GM23338 (cell line): ENCODE measurements at regions not wholly inside any gene's neighbourhood (a gene's known extent, or its start where the extent isn't known, plus 50 kb on each side); places are given as distances from the start of the nearest gene placed in this dataset.

Experiments used
- ATAC-seq: fragments of 200-7000 bp; cut with Tn5 transposase; 3 replicates; pipeline ENCODE4 v1.9.1; 2020
- DNase-seq: peaks from one replicate; pipeline ENCODE4 v3.0.0-alpha.2; 2015; ENCODE audit warnings: low spot score
- H2AFZ ChIP-seq: fragments of 200-600 bp; sonication (generic); 2 replicates; pipeline ENCODE4 v1.8.0; 2016; ENCODE audit warnings: antibody characterized with exemption, mild to moderate bottlenecking, moderate library complexity
- H3F3A ChIP-seq: fragments of 200-600 bp; sonication (generic); replicated peaks from 2 replicates; pipeline ENCODE4 v1.8.0; 2017; ENCODE audit warnings: antibody characterized with exemption, mixed run types, low read depth
- H3K27ac ChIP-seq: fragments of 200-600 bp; sonication (generic); 2 replicates; pipeline ENCODE4 v1.6.1; 2016; ENCODE audit warnings: low read depth
- H3K27me3 ChIP-seq: fragments of 200-600 bp; sonication (generic); 2 replicates; pipeline ENCODE4 v1.8.0; 2016; ENCODE audit warnings: mild to moderate bottlenecking, mixed run types, moderate library complexity; ENCODE audit not compliant: insufficient read depth
- H3K36me3 ChIP-seq: fragments of 200-600 bp; sonication (generic); 2 replicates; pipeline ENCODE4 v1.8.0; 2016; ENCODE audit warnings: mild to moderate bottlenecking; ENCODE audit not compliant: insufficient read depth
- H3K4me1 ChIP-seq: fragments of 200-600 bp; sonication (generic); 2 replicates; pipeline ENCODE4 v1.8.0; 2016; ENCODE audit warnings: mild to moderate bottlenecking, moderate library complexity; ENCODE audit not compliant: insufficient read depth
- H3K4me2 ChIP-seq: fragments of 200-600 bp; sonication (generic); 2 replicates; pipeline ENCODE4 v1.7.1; 2017; ENCODE audit warnings: mixed run types
- H3K4me3 ChIP-seq: fragments of 200-600 bp; sonication (generic); 2 replicates; pipeline ENCODE4 v1.6.1; 2016; ENCODE audit warnings: mixed run types
- H3K79me2 ChIP-seq: fragments of 200-600 bp; sonication (generic); replicated peaks from 2 replicates; pipeline ENCODE4 v1.8.0; 2017; ENCODE audit warnings: mild to moderate bottlenecking; ENCODE audit not compliant: insufficient read depth
- H3K9me2 ChIP-seq: fragments of 200-600 bp; sonication (generic); 2 replicates; pipeline ENCODE4 v1.8.0; 2017; ENCODE audit not compliant: insufficient read depth
- H4K20me1 ChIP-seq: fragments of 200-600 bp; sonication (generic); replicated peaks from 2 replicates; pipeline ENCODE4 v1.8.0; 2017; ENCODE audit warnings: mild to moderate bottlenecking; ENCODE audit not compliant: insufficient read depth
- H3K27ac Mint-ChIP-seq: 2 replicates; pipeline ENCODE4 v1.8.0; 2020; ENCODE audit warnings: inconsistent platforms, mild to moderate bottlenecking, moderate library complexity, mixed read lengths
- H3K27me3 Mint-ChIP-seq: 3 replicates; pipeline ENCODE4 v1.8.0; 2022; ENCODE audit warnings: low read depth, mild to moderate bottlenecking, moderate library complexity, mixed read lengths, inconsistent platforms; ENCODE audit not compliant: insufficient read depth, poor library complexity
- H3K36me3 Mint-ChIP-seq: 3 replicates; pipeline ENCODE4 v1.8.0; 2021; ENCODE audit warnings: low read depth, mild to moderate bottlenecking, inconsistent platforms, moderate library complexity, mixed read lengths
- H3K4me1 Mint-ChIP-seq: 3 replicates; pipeline ENCODE4 v1.8.0; 2020; ENCODE audit warnings: mild to moderate bottlenecking, inconsistent platforms, mixed read lengths
- H3K4me3 Mint-ChIP-seq: 3 replicates; pipeline ENCODE4 v1.8.0; 2021; ENCODE audit warnings: moderate library complexity, mild to moderate bottlenecking, inconsistent platforms, mixed read lengths
- H3K9me3 Mint-ChIP-seq: 3 replicates; pipeline ENCODE4 v1.8.0; 2020; ENCODE audit warnings: moderate library complexity, mild to moderate bottlenecking, inconsistent platforms, mixed read lengths
- CREB1 ChIP-seq: fragments of 250-450 bp; sonication (Bioruptor Pico); IDR thresholded peaks from 2 replicates; pipeline ENCODE4 v1.5.0; 2020; ENCODE audit warnings: low read depth, mild to moderate bottlenecking, moderate library complexity
- EZH2 ChIP-seq: fragments of 200-600 bp; sonication (generic); IDR thresholded peaks from one replicate; pipeline ENCODE4 v1.8.0; 2017; ENCODE audit warnings: antibody characterized with exemption, mild to moderate bottlenecking, low read depth; ENCODE audit not compliant: unreplicated experiment
- EZH2phosphoT487 ChIP-seq: fragments of 200-600 bp; sonication (generic); IDR thresholded peaks from one replicate; pipeline ENCODE4 v1.8.1; 2018; ENCODE audit warnings: antibody characterized with exemption; ENCODE audit not compliant: unreplicated experiment
- JUNB ChIP-seq: IDR thresholded peaks from one replicate; pipeline ENCODE4 v1.6.1; 2016; ENCODE audit warnings: antibody characterized with exemption; ENCODE audit not compliant: unreplicated experiment
- NANOG ChIP-seq: IDR thresholded peaks from 2 replicates; pipeline ENCODE4 v1.6.1; 2016; ENCODE audit warnings: antibody characterized with exemption, borderline replicate concordance
- ZNF331 ChIP-seq: fragments of 250-450 bp; sonication (Bioruptor Pico); IDR thresholded peaks from 2 replicates; pipeline ENCODE4 v1.5.0; 2020; ENCODE audit warnings: low read depth, mild to moderate bottlenecking, moderate library complexity
- TF ChIP-seq, protein P1 (sequence below), 2 experiments: fragments of 200-600 bp in 1 of 2; sonication (generic) in 1 of 2; conservative IDR thresholded peaks; 2 replicates each; pipeline versions ENCODE4 v1.5.1 to v1.6.1; 2016 to 2017; ENCODE audit warnings: antibody characterized with exemption in 2 of 2, low read depth in 2 of 2, mild to moderate bottlenecking in 2 of 2, moderate library complexity in 1 of 2
- TF ChIP-seq, protein P2 (sequence below): IDR thresholded peaks from 2 replicates; pipeline ENCODE4 v1.6.1; 2016; ENCODE audit warnings: antibody characterized with exemption
- TF ChIP-seq, protein P3 (sequence below): IDR thresholded peaks from one replicate; pipeline ENCODE4 v1.6.1; 2018; ENCODE audit warnings: antibody characterized with exemption; ENCODE audit not compliant: unreplicated experiment
- TF ChIP-seq, protein P4 (sequence below): fragments of 250-450 bp; sonication (Bioruptor Pico); IDR thresholded peaks from 2 replicates; pipeline ENCODE4 v1.5.0; 2020; ENCODE audit warnings: mild to moderate bottlenecking, moderate library complexity

DNA sequence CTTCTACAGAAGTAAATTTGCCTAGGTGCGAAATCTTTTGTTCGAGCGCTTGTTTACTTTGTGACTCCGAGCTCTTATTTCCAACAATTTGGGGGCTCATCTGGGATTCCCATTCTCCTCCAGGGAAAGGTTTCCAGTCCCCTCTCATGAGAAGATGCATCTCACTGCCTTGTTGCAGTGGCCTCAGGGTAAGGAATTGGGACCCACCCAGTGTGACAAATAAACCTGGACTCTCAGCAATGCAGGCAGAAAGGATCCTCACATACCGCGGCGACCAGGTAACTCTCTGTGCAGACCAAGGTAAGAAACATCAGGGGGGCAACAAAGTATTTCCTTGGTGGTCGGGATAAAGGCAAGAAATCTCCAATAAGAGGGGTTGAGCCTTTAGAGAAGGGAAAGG, 1169.3 kb downstream of the DSC3 start:
- Mint-ChIP-seq H3K4me1 (no peaks in the 10 kb centered on the region), H3K36me3 (peaks cover 11% of the 10 kb centered on the region), H3K27ac (no peak overlapping the region), H3K27me3 (no peaks in the 10 kb centered on the region), H3K9me3 (peaks cover 23% of the 10 kb centered on the region), H3K4me3 (no peak overlapping the region)
- no peaks in the 10 kb centered on the region for H3K4me1 ChIP-seq
- no peaks in the 10 kb centered on the region for H4K20me1 ChIP-seq
- no peaks in the 10 kb centered on the region for H3K36me3 ChIP-seq
- H3K79me2 ChIP-seq: no peaks in the 10 kb centered on the region
- H2AFZ ChIP-seq: no peak overlapping the region
- H3F3A ChIP-seq: no peaks in the 10 kb centered on the region
- TF ChIP-seq, protein P1, sequence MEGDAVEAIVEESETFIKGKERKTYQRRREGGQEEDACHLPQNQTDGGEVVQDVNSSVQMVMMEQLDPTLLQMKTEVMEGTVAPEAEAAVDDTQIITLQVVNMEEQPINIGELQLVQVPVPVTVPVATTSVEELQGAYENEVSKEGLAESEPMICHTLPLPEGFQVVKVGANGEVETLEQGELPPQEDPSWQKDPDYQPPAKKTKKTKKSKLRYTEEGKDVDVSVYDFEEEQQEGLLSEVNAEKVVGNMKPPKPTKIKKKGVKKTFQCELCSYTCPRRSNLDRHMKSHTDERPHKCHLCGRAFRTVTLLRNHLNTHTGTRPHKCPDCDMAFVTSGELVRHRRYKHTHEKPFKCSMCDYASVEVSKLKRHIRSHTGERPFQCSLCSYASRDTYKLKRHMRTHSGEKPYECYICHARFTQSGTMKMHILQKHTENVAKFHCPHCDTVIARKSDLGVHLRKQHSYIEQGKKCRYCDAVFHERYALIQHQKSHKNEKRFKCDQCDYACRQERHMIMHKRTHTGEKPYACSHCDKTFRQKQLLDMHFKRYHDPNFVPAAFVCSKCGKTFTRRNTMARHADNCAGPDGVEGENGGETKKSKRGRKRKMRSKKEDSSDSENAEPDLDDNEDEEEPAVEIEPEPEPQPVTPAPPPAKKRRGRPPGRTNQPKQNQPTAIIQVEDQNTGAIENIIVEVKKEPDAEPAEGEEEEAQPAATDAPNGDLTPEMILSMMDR (conservative IDR thresholded peaks at IDR 0.05; ENCODE audit: low read depth in 2 of 2): no peak
- H3K9me2 ChIP-seq: no peaks in the 10 kb centered on the region
- H3K27ac ChIP-seq: no peak overlapping the region
- no peak for ATAC-seq
- no peak for DNase-seq
- H3K4me2 ChIP-seq: no peak overlapping the region
- H3K27me3 ChIP-seq: no peaks in the 10 kb centered on the region
- H3K4me3 ChIP-seq: no peak overlapping the region

DNA sequence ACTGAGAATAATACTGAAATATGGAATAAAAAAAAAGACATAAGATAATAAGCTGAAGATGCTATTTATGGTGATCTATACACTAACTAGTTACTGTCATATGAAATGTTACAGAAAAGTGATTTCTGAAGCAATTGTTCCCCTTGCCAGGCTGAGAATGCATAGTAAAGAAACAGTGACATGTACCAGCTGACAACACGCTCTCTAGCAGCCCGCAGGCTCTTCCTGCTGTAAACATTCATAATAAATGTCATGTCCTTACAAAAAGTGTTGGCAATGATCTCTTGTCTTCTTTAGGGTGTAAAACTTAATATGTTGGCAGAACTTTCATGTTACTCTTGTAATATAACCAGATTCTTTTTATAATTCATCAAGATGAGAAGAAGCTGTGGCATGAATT, 1171.3 kb downstream of the DSC3 start:
- H3K9me2 ChIP-seq: no peaks in the 10 kb centered on the region
- H4K20me1 ChIP-seq: no peaks in the 10 kb centered on the region
- H3K4me2 ChIP-seq: no peak overlapping the region
- H3K4me3 Mint-ChIP-seq: no peak overlapping the region
- no peaks in the 10 kb centered on the region for H3F3A ChIP-seq
- no peak for ATAC-seq
- no peak overlapping the region for H3K4me3 ChIP-seq
- H3K27ac Mint-ChIP-seq: no peak overlapping the region
- H3K4me1 ChIP-seq: no peaks in the 10 kb centered on the region
- DNase-seq: no peak
- H3K27ac ChIP-seq: no peak overlapping the region
- H3K9me3 Mint-ChIP-seq: peaks cover 8% of the 10 kb centered on the region; the same call in 2 of the 3 replicates
- H3K27me3 Mint-ChIP-seq: no peaks in the 10 kb centered on the region
- no peak overlapping the region for H2AFZ ChIP-seq
- TF ChIP-seq ZNF331 (no peak), JUNB (no peak), NANOG (no peak), EZH2phosphoT487 (no peak), EZH2 (no peak), CREB1 (CRISPR knock-in tag) (no peak)
- TF ChIP-seq, protein P2, sequence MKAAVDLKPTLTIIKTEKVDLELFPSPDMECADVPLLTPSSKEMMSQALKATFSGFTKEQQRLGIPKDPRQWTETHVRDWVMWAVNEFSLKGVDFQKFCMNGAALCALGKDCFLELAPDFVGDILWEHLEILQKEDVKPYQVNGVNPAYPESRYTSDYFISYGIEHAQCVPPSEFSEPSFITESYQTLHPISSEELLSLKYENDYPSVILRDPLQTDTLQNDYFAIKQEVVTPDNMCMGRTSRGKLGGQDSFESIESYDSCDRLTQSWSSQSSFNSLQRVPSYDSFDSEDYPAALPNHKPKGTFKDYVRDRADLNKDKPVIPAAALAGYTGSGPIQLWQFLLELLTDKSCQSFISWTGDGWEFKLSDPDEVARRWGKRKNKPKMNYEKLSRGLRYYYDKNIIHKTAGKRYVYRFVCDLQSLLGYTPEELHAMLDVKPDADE: no peak
- TF ChIP-seq, protein P3, sequence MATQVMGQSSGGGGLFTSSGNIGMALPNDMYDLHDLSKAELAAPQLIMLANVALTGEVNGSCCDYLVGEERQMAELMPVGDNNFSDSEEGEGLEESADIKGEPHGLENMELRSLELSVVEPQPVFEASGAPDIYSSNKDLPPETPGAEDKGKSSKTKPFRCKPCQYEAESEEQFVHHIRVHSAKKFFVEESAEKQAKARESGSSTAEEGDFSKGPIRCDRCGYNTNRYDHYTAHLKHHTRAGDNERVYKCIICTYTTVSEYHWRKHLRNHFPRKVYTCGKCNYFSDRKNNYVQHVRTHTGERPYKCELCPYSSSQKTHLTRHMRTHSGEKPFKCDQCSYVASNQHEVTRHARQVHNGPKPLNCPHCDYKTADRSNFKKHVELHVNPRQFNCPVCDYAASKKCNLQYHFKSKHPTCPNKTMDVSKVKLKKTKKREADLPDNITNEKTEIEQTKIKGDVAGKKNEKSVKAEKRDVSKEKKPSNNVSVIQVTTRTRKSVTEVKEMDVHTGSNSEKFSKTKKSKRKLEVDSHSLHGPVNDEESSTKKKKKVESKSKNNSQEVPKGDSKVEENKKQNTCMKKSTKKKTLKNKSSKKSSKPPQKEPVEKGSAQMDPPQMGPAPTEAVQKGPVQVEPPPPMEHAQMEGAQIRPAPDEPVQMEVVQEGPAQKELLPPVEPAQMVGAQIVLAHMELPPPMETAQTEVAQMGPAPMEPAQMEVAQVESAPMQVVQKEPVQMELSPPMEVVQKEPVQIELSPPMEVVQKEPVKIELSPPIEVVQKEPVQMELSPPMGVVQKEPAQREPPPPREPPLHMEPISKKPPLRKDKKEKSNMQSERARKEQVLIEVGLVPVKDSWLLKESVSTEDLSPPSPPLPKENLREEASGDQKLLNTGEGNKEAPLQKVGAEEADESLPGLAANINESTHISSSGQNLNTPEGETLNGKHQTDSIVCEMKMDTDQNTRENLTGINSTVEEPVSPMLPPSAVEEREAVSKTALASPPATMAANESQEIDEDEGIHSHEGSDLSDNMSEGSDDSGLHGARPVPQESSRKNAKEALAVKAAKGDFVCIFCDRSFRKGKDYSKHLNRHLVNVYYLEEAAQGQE: no peak
- TF ChIP-seq, protein P4, sequence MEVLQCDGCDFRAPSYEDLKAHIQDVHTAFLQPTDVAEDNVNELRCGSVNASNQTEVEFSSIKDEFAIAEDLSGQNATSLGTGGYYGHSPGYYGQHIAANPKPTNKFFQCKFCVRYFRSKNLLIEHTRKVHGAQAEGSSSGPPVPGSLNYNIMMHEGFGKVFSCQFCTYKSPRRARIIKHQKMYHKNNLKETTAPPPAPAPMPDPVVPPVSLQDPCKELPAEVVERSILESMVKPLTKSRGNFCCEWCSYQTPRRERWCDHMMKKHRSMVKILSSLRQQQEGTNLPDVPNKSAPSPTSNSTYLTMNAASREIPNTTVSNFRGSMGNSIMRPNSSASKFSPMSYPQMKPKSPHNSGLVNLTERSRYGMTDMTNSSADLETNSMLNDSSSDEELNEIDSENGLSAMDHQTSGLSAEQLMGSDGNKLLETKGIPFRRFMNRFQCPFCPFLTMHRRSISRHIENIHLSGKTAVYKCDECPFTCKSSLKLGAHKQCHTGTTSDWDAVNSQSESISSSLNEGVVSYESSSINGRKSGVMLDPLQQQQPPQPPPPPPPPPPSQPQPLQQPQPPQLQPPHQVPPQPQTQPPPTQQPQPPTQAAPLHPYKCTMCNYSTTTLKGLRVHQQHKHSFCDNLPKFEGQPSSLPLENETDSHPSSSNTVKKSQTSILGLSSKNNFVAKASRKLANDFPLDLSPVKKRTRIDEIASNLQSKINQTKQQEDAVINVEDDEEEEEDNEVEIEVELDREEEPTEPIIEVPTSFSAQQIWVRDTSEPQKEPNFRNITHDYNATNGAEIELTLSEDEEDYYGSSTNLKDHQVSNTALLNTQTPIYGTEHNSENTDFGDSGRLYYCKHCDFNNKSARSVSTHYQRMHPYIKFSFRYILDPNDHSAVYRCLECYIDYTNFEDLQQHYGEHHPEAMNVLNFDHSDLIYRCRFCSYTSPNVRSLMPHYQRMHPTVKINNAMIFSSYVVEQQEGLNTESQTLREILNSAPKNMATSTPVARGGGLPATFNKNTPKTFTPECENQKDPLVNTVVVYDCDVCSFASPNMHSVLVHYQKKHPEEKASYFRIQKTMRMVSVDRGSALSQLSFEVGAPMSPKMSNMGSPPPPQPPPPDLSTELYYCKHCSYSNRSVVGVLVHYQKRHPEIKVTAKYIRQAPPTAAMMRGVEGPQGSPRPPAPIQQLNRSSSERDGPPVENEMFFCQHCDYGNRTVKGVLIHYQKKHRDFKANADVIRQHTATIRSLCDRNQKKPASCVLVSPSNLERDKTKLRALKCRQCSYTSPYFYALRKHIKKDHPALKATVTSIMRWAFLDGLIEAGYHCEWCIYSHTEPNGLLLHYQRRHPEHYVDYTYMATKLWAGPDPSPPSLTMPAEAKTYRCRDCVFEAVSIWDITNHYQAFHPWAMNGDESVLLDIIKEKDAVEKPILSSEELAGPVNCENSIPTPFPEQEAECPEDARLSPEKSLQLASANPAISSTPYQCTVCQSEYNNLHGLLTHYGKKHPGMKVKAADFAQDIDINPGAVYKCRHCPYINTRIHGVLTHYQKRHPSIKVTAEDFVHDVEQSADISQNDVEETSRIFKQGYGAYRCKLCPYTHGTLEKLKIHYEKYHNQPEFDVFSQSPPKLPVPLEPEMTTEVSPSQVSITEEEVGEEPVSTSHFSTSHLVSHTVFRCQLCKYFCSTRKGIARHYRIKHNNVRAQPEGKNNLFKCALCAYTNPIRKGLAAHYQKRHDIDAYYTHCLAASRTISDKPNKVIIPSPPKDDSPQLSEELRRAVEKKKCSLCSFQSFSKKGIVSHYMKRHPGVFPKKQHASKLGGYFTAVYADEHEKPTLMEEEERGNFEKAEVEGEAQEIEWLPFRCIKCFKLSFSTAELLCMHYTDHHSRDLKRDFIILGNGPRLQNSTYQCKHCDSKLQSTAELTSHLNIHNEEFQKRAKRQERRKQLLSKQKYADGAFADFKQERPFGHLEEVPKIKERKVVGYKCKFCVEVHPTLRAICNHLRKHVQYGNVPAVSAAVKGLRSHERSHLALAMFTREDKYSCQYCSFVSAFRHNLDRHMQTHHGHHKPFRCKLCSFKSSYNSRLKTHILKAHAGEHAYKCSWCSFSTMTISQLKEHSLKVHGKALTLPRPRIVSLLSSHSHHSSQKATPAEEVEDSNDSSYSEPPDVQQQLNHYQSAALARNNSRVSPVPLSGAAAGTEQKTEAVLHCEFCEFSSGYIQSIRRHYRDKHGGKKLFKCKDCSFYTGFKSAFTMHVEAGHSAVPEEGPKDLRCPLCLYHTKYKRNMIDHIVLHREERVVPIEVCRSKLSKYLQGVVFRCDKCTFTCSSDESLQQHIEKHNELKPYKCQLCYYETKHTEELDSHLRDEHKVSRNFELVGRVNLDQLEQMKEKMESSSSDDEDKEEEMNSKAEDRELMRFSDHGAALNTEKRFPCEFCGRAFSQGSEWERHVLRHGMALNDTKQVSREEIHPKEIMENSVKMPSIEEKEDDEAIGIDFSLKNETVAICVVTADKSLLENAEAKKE (CRISPR knock-in tag): no peak
- no peaks in the 10 kb centered on the region for H3K36me3 ChIP-seq
- no peaks in the 10 kb centered on the region; the same call in 2 of the 3 replicates for H3K36me3 Mint-ChIP-seq
- H3K4me1 Mint-ChIP-seq: no peaks in the 10 kb centered on the region
- no peaks in the 10 kb centered on the region for H3K79me2 ChIP-seq
- H3K27me3 ChIP-seq: no peaks in the 10 kb centered on the region
